GM12874 (cell line): ENCODE measurements at regions not wholly inside any gene's neighbourhood (a gene's known extent, or its start where the extent isn't known, plus 50 kb on each side); places are given as distances from the start of the nearest gene placed in this dataset.

Source experiments
- TF ChIP-seq, protein P1 (sequence below): IDR thresholded peaks from 2 replicates; pipeline ENCODE4 v1.5.1; 2011; ENCODE audit warnings: low read depth, mild to moderate bottlenecking, control low read depth, low read length, moderate library complexity; ENCODE audit not compliant: insufficient read depth

DNA sequence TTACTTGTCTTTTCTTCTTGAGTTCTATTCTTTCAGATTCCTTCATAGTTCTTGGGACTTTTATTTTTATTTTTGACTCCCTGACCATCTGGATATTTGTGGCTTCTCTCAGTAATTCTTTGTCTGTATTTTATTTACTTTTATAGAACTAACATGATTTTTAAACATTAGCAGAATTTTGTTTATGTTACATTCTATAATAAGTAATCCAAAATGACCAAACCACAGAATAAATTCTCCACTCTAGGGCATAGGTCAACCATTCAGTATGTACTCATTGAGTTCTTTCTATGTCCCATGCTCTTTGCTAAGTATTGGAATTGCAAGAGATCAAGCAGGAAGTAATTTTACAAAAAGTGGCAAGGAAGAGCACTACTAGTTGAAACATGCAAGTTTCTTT is 969.0 kb downstream of the TTLL7 start:
- TF ChIP-seq, protein P1, sequence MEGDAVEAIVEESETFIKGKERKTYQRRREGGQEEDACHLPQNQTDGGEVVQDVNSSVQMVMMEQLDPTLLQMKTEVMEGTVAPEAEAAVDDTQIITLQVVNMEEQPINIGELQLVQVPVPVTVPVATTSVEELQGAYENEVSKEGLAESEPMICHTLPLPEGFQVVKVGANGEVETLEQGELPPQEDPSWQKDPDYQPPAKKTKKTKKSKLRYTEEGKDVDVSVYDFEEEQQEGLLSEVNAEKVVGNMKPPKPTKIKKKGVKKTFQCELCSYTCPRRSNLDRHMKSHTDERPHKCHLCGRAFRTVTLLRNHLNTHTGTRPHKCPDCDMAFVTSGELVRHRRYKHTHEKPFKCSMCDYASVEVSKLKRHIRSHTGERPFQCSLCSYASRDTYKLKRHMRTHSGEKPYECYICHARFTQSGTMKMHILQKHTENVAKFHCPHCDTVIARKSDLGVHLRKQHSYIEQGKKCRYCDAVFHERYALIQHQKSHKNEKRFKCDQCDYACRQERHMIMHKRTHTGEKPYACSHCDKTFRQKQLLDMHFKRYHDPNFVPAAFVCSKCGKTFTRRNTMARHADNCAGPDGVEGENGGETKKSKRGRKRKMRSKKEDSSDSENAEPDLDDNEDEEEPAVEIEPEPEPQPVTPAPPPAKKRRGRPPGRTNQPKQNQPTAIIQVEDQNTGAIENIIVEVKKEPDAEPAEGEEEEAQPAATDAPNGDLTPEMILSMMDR = no peak

DNA sequence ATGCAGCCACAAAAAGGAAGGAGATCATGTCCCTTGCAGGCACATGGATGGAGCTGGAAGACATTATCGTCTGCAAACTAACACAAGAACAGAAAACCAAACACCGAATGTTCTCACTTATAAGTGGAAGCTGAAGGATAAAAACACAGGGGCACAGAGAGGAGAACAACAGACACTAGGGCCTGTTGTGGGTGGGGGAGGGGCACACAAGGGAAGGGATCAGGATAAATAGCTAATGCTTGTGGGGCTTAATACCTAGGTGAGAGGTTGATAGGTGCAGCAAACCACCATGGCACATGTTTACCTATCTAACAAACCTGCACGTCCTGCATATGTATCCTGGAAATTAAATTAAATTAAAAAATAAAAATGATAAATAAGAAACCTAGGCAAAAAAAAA is 969.9 kb downstream of the TTLL7 start:
- TF ChIP-seq, protein P1 = no peak

DNA sequence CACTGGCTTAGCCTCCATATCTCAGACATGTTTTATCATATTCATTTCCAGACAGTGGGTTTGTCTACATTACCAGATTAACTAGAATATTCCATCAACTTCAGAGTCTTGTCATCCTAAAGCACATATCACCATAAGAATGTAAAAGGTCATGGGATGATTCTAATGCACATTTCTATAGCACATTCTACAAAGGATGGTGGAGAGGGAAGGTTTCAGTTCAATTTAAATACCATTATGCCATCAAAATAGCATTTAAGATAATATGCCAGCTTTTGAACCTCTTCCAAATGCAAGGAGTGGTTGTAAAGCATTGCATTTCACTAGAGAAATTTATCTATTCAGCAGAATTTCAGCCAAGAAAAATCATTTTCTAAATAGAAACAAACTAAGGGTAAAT is 970.5 kb downstream of the TTLL7 start:
- TF ChIP-seq, protein P1 = no peak

DNA sequence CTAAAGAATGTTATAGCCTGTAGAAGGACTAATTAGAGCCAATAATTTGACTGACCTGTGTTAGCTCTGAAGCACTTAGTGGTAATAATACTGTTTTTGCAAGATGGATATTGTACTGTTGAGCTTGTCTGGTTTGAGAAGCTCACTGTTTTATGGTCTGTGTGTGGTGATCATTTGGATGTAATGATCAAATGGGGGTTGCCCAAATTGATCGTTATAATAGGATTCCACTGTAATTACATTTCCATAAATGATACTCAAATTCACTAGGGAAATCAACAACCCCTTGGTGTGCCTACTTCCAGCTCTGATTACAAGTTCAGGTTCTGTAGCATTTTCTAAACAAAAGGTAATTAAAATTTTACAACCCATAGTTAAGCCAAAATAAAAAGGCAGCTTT is 971.4 kb downstream of the TTLL7 start:
- TF ChIP-seq, protein P1 = no peak

DNA sequence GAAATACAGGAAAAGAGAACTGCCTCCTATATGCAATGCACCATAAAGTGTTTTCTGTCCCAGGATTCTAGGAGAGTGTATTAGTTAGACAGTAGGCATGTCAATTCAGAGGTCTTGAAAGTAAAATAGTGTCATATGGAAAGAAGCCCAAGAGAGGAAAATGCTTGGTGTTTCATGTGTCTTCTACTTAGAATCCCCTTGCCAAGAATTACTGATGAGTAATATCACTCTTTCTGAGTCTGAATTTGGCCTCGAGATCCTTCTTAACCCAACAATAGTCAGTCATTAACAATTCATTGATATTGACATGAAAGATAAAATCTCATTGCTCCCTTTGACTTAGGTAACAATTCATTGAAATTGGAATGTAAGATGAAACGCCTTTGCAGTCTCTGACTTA is 972.2 kb downstream of the TTLL7 start:
- TF ChIP-seq, protein P1 = no peak

DNA sequence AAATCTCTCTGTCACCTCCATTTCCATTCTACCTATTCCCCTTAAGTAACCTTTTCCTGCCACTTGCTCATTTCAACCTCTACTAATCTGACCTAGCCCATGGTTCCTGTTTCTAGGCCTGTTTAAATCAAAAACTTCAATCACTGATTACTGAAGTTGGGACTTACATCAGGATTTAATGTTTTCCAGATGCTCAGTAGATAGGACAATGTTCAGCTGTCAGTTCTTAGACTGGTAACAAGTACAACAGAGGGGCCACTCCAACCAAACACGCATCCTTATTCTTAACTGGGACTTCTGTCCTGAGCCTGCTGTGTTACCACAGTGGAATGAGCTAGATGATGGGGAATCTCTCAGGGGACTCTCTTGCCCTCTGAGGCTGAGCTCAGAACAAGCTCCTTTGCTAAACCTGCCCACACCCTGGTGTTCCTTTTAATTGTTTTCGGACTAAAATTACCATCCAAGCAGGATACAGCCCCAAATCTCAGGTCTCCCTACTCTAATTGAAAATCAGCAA is 974.6 kb downstream of the TTLL7 start:
- TF ChIP-seq, protein P1 = no peak

DNA sequence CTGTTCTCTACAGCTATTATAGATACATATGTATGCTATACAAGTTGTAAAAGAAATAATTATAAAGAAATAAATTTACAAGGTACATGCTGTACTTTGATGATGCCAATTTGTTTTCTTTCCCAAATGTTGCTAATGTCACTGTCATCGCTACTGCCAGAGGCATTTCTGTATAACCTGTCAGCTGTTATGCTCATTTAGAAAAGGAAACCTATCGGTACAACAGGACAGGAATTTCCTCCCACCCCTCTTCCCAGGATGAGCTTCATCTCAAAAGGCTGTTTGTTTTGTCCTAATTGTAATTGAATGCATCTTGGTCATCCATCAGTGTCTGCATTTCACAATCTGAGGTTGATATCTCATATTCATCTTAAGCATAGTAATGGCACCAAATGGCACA is 975.7 kb downstream of the TTLL7 start:
- TF ChIP-seq, protein P1 = no peak
